DND-41 (cell line): ENCODE measurements at regions not wholly inside any gene's neighbourhood (a gene's known extent, or its start where the extent isn't known, plus 50 kb on each side); places are given as distances from the start of the nearest gene placed in this dataset.

ENCODE experiments used
- ATAC-seq: fragments of 200-7000 bp; cut with Tn5 transposase; 3 replicates; pipeline ENCODE4 v1.9.1; 2021; ENCODE audit warnings: low read depth; ENCODE audit not compliant: insufficient read depth
- DNase-seq: peaks from one replicate; pipeline ENCODE4 v3.0.0-alpha.2; 2020
- H2AFZ ChIP-seq: 2 replicates; pipeline ENCODE4 v1.6.0; 2012; ENCODE audit warnings: low read depth, low read length
- H3K27ac ChIP-seq: 2 replicates; pipeline ENCODE4 v1.5.1; 2012; ENCODE audit warnings: low read length, inconsistent platforms
- H3K27me3 ChIP-seq: fragments of 200-600 bp; sonication (generic); 2 replicates; pipeline ENCODE4 v1.6.0; 2012; ENCODE audit warnings: low read length, mild to moderate bottlenecking, inconsistent platforms; ENCODE audit not compliant: insufficient read depth, poor library complexity
- H3K36me3 ChIP-seq: 2 replicates; pipeline ENCODE4 v1.5.1; 2012; ENCODE audit warnings: low read length, inconsistent platforms; ENCODE audit not compliant: insufficient read depth
- H3K4me1 ChIP-seq: 2 replicates; pipeline ENCODE4 v1.5.1; 2012; ENCODE audit warnings: mild to moderate bottlenecking, low read length; ENCODE audit not compliant: insufficient read depth
- H3K4me2 ChIP-seq: 2 replicates; pipeline ENCODE4 v1.6.0; 2012; ENCODE audit warnings: mild to moderate bottlenecking, moderate library complexity, low read length, inconsistent platforms; ENCODE audit not compliant: insufficient read depth
- H3K4me3 ChIP-seq, 2 experiments: fragments of 200-600 bp in 1 of 2; shearing (Covaris generic) in 1 of 2; 2 replicates each; pipeline ENCODE4 v1.5.1; 2012 to 2016; ENCODE audit warnings: inconsistent platforms in 2 of 2, low read length in 2 of 2, mild to moderate bottlenecking in 2 of 2, low read depth in 1 of 2, moderate library complexity in 1 of 2
- H3K79me2 ChIP-seq: 2 replicates; pipeline ENCODE4 v1.6.0; 2012; ENCODE audit warnings: low read length, inconsistent platforms; ENCODE audit not compliant: insufficient read depth
- H3K9ac ChIP-seq: 2 replicates; pipeline ENCODE4 v1.6.0; 2012; ENCODE audit warnings: low read depth, mild to moderate bottlenecking, inconsistent platforms, low read length, moderate library complexity
- H3K9me3 ChIP-seq: 2 replicates; pipeline ENCODE4 v1.5.1; 2012; ENCODE audit warnings: low read length, moderate library complexity, mild to moderate bottlenecking, inconsistent platforms; ENCODE audit not compliant: insufficient read depth, severe bottlenecking
- H4K20me1 ChIP-seq: 2 replicates; pipeline ENCODE4 v1.6.0; 2012; ENCODE audit warnings: low read length; ENCODE audit not compliant: insufficient read depth
- CTCF ChIP-seq: IDR thresholded peaks from 2 replicates; pipeline ENCODE4 v1.5.1; 2012; ENCODE audit warnings: borderline replicate concordance, low read length, moderate library complexity, mild to moderate bottlenecking; ENCODE audit not compliant: poor library complexity, severe bottlenecking; ENCODE audit errors: extremely low read depth
- EZH2 ChIP-seq: IDR thresholded peaks from 3 replicates; pipeline ENCODE4 v1.6.1; 2012; ENCODE audit warnings: borderline replicate concordance, low read depth, mild to moderate bottlenecking, moderate library complexity, low read length, inconsistent platforms; ENCODE audit not compliant: severe bottlenecking

- no peak overlapping the region for H3K4me3 ChIP-seq
- peaks cover 5% of the 10 kb centered on the region; the same call in 1 of the 2 replicates for H3K36me3 ChIP-seq
- no peak overlapping the region for H2AFZ ChIP-seq
Measured at GRCh38 chr12:9406564-9407424, 198.6 kb upstream of the PZP start.

GRCh38 chr12:9405886-9406563 lies 197.8 kb upstream of the PZP start:
- H3K27me3 ChIP-seq, result no peaks in the 10 kb centered on the region
- H3K27ac ChIP-seq, result no peak overlapping the region
- H3K9me3 ChIP-seq, result no peaks in the 10 kb centered on the region
- no peak overlapping the region for H2AFZ ChIP-seq
- TF ChIP-seq CTCF (no peak), EZH2 (no peak)
- no peaks in the 10 kb centered on the region for H3K79me2 ChIP-seq
- ATAC-seq (no peak), DNase-seq (no peak)
- H3K9ac ChIP-seq, result no peak overlapping the region
- H3K4me2 ChIP-seq, result no peak overlapping the region
- H3K4me1 ChIP-seq, result no peaks in the 10 kb centered on the region
- no peaks in the 10 kb centered on the region for H4K20me1 ChIP-seq
- no peaks in the 10 kb centered on the region; the same call in 1 of the 2 replicates for H3K36me3 ChIP-seq
- no peak overlapping the region for H3K4me3 ChIP-seq

More at GRCh38 chr12:9406564-9407424, 198.6 kb upstream of the PZP start:
- TF ChIP-seq EZH2 (no peak), CTCF (no peak)
- H3K9ac ChIP-seq, result no peak overlapping the region
- H3K27me3 ChIP-seq, result no peaks in the 10 kb centered on the region
- no peaks in the 10 kb centered on the region for H3K4me1 ChIP-seq
- ATAC-seq (no peak), DNase-seq (no peak)
- no peaks in the 10 kb centered on the region for H3K79me2 ChIP-seq
- H3K9me3 ChIP-seq, result no peaks in the 10 kb centered on the region
- no peaks in the 10 kb centered on the region for H4K20me1 ChIP-seq
- no peak overlapping the region for H3K4me2 ChIP-seq
- H3K27ac ChIP-seq, result no peak overlapping the region

- no peak for ATAC-seq
- no peak for TF ChIP-seq EZH2
- no peak for TF ChIP-seq CTCF
- DNase-seq, result no peak
Measured at GRCh38 chr12:9404469-9405260, 196.5 kb upstream of the PZP start.

More at GRCh38 chr12:9404469-9405260, 196.5 kb upstream of the PZP start:
- Histone ChIP-seq H2AFZ (no peak overlapping the region), H3K9ac (no peak overlapping the region), H3K9me3 (no peaks in the 10 kb centered on the region), H3K79me2 (no peaks in the 10 kb centered on the region), H4K20me1 (no peaks in the 10 kb centered on the region), H3K4me3 (no peak overlapping the region), H3K27me3 (no peaks in the 10 kb centered on the region), H3K36me3 (no peaks in the 10 kb centered on the region; the same call in none of the 2 replicates), H3K4me2 (no peak overlapping the region), H3K27ac (no peak overlapping the region), H3K4me1 (no peaks in the 10 kb centered on the region)
